ENCODE measurements at regions not wholly inside any gene's neighbourhood (a gene's known extent, or its start where the extent isn't known, plus 50 kb on each side); places are given as distances from the start of the nearest gene placed in this dataset.

DNA sequence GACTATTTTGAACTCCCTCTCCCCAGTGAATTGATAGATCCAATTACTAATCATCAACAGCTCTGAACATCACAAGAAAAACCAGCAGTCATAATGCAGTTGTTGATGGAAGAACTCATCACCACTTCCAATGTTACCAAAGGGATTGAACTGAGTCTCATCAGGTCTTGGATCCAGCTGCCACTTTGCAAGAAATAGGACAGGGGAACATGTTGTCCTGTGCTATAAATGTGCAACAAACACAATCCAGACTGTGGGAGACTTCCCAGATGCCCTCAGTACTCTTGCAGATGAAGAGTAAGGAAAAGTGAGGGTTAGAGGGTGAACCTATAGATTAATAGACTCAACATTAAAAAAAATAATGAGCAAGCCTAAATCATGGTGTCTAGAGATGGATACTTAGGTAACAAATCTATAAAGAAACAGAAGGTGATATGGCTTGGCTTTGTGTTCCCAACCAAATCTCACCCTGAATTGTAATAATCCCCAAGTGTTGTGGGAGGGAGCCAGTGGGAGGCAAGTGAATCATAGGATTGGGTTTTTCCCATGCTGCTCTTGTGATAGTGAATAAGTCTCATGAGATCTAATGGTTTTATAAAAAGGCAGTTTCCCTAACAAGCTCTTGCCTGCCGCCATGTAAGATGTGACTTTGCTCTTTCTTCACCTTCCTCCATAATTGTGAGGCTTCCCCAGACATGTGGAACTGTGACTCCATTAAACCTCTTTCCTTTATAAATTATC lies 63.4 kb upstream of the PAPPA start:
- no peaks in the 10 kb centered on the region for H3K4me1 ChIP-seq (ENCODE audit: control insufficient read depth in 4 of 4, insufficient read depth in 4 of 4, low read length in 3 of 4)
- TF ChIP-seq, protein P1, sequence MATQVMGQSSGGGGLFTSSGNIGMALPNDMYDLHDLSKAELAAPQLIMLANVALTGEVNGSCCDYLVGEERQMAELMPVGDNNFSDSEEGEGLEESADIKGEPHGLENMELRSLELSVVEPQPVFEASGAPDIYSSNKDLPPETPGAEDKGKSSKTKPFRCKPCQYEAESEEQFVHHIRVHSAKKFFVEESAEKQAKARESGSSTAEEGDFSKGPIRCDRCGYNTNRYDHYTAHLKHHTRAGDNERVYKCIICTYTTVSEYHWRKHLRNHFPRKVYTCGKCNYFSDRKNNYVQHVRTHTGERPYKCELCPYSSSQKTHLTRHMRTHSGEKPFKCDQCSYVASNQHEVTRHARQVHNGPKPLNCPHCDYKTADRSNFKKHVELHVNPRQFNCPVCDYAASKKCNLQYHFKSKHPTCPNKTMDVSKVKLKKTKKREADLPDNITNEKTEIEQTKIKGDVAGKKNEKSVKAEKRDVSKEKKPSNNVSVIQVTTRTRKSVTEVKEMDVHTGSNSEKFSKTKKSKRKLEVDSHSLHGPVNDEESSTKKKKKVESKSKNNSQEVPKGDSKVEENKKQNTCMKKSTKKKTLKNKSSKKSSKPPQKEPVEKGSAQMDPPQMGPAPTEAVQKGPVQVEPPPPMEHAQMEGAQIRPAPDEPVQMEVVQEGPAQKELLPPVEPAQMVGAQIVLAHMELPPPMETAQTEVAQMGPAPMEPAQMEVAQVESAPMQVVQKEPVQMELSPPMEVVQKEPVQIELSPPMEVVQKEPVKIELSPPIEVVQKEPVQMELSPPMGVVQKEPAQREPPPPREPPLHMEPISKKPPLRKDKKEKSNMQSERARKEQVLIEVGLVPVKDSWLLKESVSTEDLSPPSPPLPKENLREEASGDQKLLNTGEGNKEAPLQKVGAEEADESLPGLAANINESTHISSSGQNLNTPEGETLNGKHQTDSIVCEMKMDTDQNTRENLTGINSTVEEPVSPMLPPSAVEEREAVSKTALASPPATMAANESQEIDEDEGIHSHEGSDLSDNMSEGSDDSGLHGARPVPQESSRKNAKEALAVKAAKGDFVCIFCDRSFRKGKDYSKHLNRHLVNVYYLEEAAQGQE (IDR thresholded peaks at IDR 0.05): no peak
- TF ChIP-seq GABPA (IDR thresholded peaks at IDR 0.05 in 1 of 2, conservative IDR thresholded peaks at IDR 0.05 in 1 of 2) (no peak), FOXA1 (IDR thresholded peaks at IDR 0.05) (no peak), SP1 (IDR thresholded peaks at IDR 0.05) (no peak), HNF4G (IDR thresholded peaks at IDR 0.05) (no peak), EGR1 (IDR thresholded peaks at IDR 0.05; ENCODE audit: low read depth in 2 of 2) (no peak), NR2F2 (IDR thresholded peaks at IDR 0.05) (no peak), RAD21 (IDR thresholded peaks at IDR 0.05) (no peak), JUND (IDR thresholded peaks at IDR 0.05) (no peak), TAF1 (conservative IDR thresholded peaks at IDR 0.05) (no peak), FOXA2 (IDR thresholded peaks at IDR 0.05) (no peak), RXRA (IDR thresholded peaks at IDR 0.05) (no peak), YY1 (IDR thresholded peaks at IDR 0.05) (no peak)
- TF ChIP-seq, protein P2, sequence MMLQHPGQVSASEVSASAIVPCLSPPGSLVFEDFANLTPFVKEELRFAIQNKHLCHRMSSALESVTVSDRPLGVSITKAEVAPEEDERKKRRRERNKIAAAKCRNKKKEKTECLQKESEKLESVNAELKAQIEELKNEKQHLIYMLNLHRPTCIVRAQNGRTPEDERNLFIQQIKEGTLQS (IDR thresholded peaks at IDR 0.05): no peak
- TF ChIP-seq, protein P3, sequence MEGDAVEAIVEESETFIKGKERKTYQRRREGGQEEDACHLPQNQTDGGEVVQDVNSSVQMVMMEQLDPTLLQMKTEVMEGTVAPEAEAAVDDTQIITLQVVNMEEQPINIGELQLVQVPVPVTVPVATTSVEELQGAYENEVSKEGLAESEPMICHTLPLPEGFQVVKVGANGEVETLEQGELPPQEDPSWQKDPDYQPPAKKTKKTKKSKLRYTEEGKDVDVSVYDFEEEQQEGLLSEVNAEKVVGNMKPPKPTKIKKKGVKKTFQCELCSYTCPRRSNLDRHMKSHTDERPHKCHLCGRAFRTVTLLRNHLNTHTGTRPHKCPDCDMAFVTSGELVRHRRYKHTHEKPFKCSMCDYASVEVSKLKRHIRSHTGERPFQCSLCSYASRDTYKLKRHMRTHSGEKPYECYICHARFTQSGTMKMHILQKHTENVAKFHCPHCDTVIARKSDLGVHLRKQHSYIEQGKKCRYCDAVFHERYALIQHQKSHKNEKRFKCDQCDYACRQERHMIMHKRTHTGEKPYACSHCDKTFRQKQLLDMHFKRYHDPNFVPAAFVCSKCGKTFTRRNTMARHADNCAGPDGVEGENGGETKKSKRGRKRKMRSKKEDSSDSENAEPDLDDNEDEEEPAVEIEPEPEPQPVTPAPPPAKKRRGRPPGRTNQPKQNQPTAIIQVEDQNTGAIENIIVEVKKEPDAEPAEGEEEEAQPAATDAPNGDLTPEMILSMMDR (IDR thresholded peaks at IDR 0.05; ENCODE audit: low read depth, low read length, missing input control): no peak
- TF ChIP-seq, protein P4, sequence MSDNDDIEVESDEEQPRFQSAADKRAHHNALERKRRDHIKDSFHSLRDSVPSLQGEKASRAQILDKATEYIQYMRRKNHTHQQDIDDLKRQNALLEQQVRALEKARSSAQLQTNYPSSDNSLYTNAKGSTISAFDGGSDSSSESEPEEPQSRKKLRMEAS (IDR thresholded peaks at IDR 0.05): no peak
- TF ChIP-seq, protein P5, sequence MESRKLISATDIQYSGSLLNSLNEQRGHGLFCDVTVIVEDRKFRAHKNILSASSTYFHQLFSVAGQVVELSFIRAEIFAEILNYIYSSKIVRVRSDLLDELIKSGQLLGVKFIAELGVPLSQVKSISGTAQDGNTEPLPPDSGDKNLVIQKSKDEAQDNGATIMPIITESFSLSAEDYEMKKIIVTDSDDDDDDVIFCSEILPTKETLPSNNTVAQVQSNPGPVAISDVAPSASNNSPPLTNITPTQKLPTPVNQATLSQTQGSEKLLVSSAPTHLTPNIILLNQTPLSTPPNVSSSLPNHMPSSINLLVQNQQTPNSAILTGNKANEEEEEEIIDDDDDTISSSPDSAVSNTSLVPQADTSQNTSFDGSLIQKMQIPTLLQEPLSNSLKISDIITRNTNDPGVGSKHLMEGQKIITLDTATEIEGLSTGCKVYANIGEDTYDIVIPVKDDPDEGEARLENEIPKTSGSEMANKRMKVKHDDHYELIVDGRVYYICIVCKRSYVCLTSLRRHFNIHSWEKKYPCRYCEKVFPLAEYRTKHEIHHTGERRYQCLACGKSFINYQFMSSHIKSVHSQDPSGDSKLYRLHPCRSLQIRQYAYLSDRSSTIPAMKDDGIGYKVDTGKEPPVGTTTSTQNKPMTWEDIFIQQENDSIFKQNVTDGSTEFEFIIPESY (IDR thresholded peaks at IDR 0.05): no peak
- DNase-seq (ENCODE audit: low spot score): no peak
- H3K9ac ChIP-seq (ENCODE audit: low read depth in 1 of 2, low read length in 2 of 2): no peak overlapping the region
- no peak overlapping the region for H3K27ac ChIP-seq (ENCODE audit: low read depth in 1 of 2, low read length in 2 of 2)
- H3K9me3 ChIP-seq (ENCODE audit: control insufficient read depth in 4 of 4, low read length in 3 of 4): no peaks in the 10 kb centered on the region
- H3K4me3 ChIP-seq (ENCODE audit: low read depth in 1 of 3, low read length in 3 of 3): no peak overlapping the region
- H3K27me3 ChIP-seq (ENCODE audit: control insufficient read depth in 4 of 4, insufficient read depth in 4 of 4, low read length in 3 of 4): peaks cover 0 to 2% (median 0%) of the 10 kb centered on the region in 4 donors
- WGBS: 92% methylated on average over 1 of the region's 1 CpG
- H3K36me3 ChIP-seq (ENCODE audit: control insufficient read depth in 4 of 4, insufficient read depth in 3 of 4, low read depth in 1 of 4, low read length in 3 of 4): no peaks in the 10 kb centered on the region

Measured in liver (tissue), 8 donors.